BJ (cell line): ENCODE measurements at regions not wholly inside any gene's neighbourhood (a gene's known extent, or its start where the extent isn't known, plus 50 kb on each side); places are given as distances from the start of the nearest gene placed in this dataset.

Source experiments
- CTCF ChIA-PET: fragments of 350-600 bp; formaldehyde crosslinking; extraction: SDS; loops from one replicate; lab custom pipeline; 2021; ENCODE audit warnings: antibody characterized with exemption, inconsistent platforms; lab: Yijun Ruan, JAX
- POLR2A ChIA-PET: fragments of 300-600 bp; sonication (Branson Sonifier 250); formaldehyde crosslinking; extraction: SDS; loops from one replicate; lab custom pipeline; 2021; ENCODE audit warnings: antibody characterized with exemption; lab: Charles Lee
- DNase-seq: peaks from one replicate; pipeline ENCODE4 v3.0.0-alpha.2; 2011; ENCODE audit warnings: low read depth
- H3K27me3 ChIP-seq: 2 replicates; pipeline ENCODE4 v1.6.0; 2011; ENCODE audit warnings: low read length; ENCODE audit not compliant: control insufficient read depth, insufficient read depth
- H3K36me3 ChIP-seq: 2 replicates; pipeline ENCODE4 v1.5.1; 2011; ENCODE audit warnings: low read length; ENCODE audit not compliant: control insufficient read depth, insufficient read depth
- H3K4me3 ChIP-seq: 2 replicates; pipeline ENCODE4 v1.5.1; 2011; ENCODE audit warnings: low read depth, mild to moderate bottlenecking, control low read depth, low read length
- CTCF ChIP-seq: IDR thresholded peaks from 2 replicates; pipeline ENCODE4 v1.5.1; 2011; ENCODE audit warnings: low read depth, mild to moderate bottlenecking, control low read depth, inconsistent platforms, low read length, moderate library complexity; ENCODE audit not compliant: insufficient read depth

- POLR2A ChIA-PET = no interaction called here
- no peak for DNase-seq
- CTCF ChIA-PET = no interaction called here
- no peak for TF ChIP-seq CTCF
- Histone ChIP-seq H3K27me3 (no peaks in the 10 kb centered on the region), H3K36me3 (no peaks in the 10 kb centered on the region), H3K4me3 (no peak overlapping the region)
Measured at GRCh38 chr7:108985037-108985436, 415.4 kb downstream of the DNAJB9 start.

GRCh38 chr7:108989319-108989718 lies 419.6 kb downstream of the DNAJB9 start:
- no peak for TF ChIP-seq CTCF
- ChIA-PET CTCF (no interaction called here), POLR2A (no interaction called here)
- Histone ChIP-seq H3K36me3 (no peaks in the 10 kb centered on the region), H3K27me3 (no peaks in the 10 kb centered on the region), H3K4me3 (no peak overlapping the region)
- no peak for DNase-seq

- no peak for TF ChIP-seq CTCF
- ChIA-PET POLR2A (no interaction called here), CTCF (no interaction called here)
- DNase-seq = no peak
- no peak overlapping the region for H3K4me3 ChIP-seq
- H3K36me3 ChIP-seq = no peaks in the 10 kb centered on the region
- no peaks in the 10 kb centered on the region for H3K27me3 ChIP-seq
Measured at GRCh38 chr7:108997480-108997879, 427.8 kb downstream of the DNAJB9 start.

GRCh38 chr7:109003742-109004141 lies 434.1 kb downstream of the DNAJB9 start:
- ChIA-PET POLR2A (no interaction called here), CTCF (no interaction called here)
- no peaks in the 10 kb centered on the region for H3K36me3 ChIP-seq
- no peak for DNase-seq
- TF ChIP-seq CTCF = no peak
- no peaks in the 10 kb centered on the region for H3K27me3 ChIP-seq
- H3K4me3 ChIP-seq = no peak overlapping the region

- Histone ChIP-seq H3K27me3 (no peaks in the 10 kb centered on the region), H3K4me3 (no peak overlapping the region), H3K36me3 (no peaks in the 10 kb centered on the region)
- ChIA-PET CTCF (no interaction called here), POLR2A (no interaction called here)
- DNase-seq = no peak
- TF ChIP-seq CTCF = no peak
Measured at GRCh38 chr7:109009636-109010035, 440.0 kb downstream of the DNAJB9 start.
